GM21526 (cell line): ENCODE measurements at regions not wholly inside any gene's neighbourhood (a gene's known extent, or its start where the extent isn't known, plus 50 kb on each side); places are given as distances from the start of the nearest gene placed in this dataset.

Experiments
- ATAC-seq: cut with Tn5 transposase; IDR thresholded peaks from one replicate; pipeline ENCODE4 v1.9.1; 2021; ENCODE audit warnings: moderate library complexity; ENCODE audit not compliant: unreplicated experiment, low FRiP score

- no peak for ATAC-seq
Observed at GRCh38 chr11:97965849-97966646, 1054.7 kb upstream of the CNTN5 start.

GRCh38 chr11:97966901-97967300 is 1053.8 kb upstream of the CNTN5 start:
- no peak for ATAC-seq

- ATAC-seq, result no peak
Observed at GRCh38 chr11:97968071-97968470, 1052.7 kb upstream of the CNTN5 start.

GRCh38 chr11:97972731-97973130 is 1048.0 kb upstream of the CNTN5 start:
- no peak for ATAC-seq

- no peak for ATAC-seq
Observed at GRCh38 chr11:97973352-97973857, 1047.3 kb upstream of the CNTN5 start.

GRCh38 chr11:97974798-97975498 is 1045.8 kb upstream of the CNTN5 start:
- ATAC-seq, result no peak

- no peak for ATAC-seq
Observed at GRCh38 chr11:97977726-97978125, 1043.0 kb upstream of the CNTN5 start.

GRCh38 chr11:97979741-97980140 is 1041.0 kb upstream of the CNTN5 start:
- no peak for ATAC-seq

- no peak for ATAC-seq
Observed at GRCh38 chr11:97982512-97982911, 1038.2 kb upstream of the CNTN5 start.

GRCh38 chr11:97989121-97989520 is 1031.6 kb upstream of the CNTN5 start:
- ATAC-seq, result no peak

- ATAC-seq, result no peak
Observed at GRCh38 chr11:97990162-97990920, 1030.4 kb upstream of the CNTN5 start.

GRCh38 chr11:97993562-97993961 is 1027.2 kb upstream of the CNTN5 start:
- ATAC-seq, result no peak

- ATAC-seq, result no peak
Observed at GRCh38 chr11:97995874-97996273, 1024.9 kb upstream of the CNTN5 start.

- no peak for ATAC-seq
Observed at GRCh38 chr11:97996762-97997161, 1024.0 kb upstream of the CNTN5 start.

GRCh38 chr11:98003606-98004371 is 1017.0 kb upstream of the CNTN5 start:
- ATAC-seq, result no peak

- ATAC-seq, result no peak
Observed at GRCh38 chr11:98007072-98007471, 1013.7 kb upstream of the CNTN5 start.

- ATAC-seq, result no peak
Observed at GRCh38 chr11:98027652-98028051, 993.1 kb upstream of the CNTN5 start.

- no peak for ATAC-seq
Observed at GRCh38 chr11:98029832-98030231, 990.9 kb upstream of the CNTN5 start.

GRCh38 chr11:98036810-98037209 is 983.9 kb upstream of the CNTN5 start:
- no peak for ATAC-seq

GRCh38 chr11:98040061-98040808 is 980.5 kb upstream of the CNTN5 start:
- ATAC-seq, result no peak
